ENCODE measurements at regions not wholly inside any gene's neighbourhood (a gene's known extent, or its start where the extent isn't known, plus 50 kb on each side); places are given as distances from the start of the nearest gene placed in this dataset.

DNA sequence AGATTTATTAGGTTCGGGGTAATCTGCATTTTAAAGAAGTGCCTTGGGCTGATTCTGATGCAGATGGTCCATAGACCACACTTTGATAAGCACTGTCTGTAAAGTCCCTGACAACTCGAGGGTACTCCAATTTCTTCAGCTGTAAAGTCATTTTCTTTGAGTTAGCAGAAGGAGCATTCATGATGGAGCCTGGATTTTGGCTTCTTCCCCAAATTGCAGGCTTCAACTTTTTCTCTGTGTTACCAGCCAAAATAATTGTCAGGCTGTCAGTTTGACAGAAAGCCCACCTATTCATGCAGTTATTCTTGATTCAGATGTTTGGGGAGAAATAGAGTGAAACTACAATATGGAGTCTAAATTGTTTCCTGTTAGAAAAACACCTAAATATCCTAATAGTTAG lies 66.0 kb downstream of the RPL37A start:
- intact Hi-C loops (cut with micrococcal nuclease; ENCODE audit: unreplicated experiment) (no loop called here), in situ Hi-C loops (cut with HindIII; ENCODE audit: low pct_unique_long_range_greater_than_20kb, low sequenced_read_pairs) (no loop called here)
- no peak for DNase-seq (ENCODE audit: low read depth, low spot score)
- Histone ChIP-seq H3K27me3 (ENCODE audit: control insufficient read depth, insufficient read depth, low read length) (no peaks in the 10 kb centered on the region), H3K4me3 (ENCODE audit: low read depth in 2 of 2, low read length in 2 of 2) (no peak overlapping the region), H3K4me1 (ENCODE audit: control insufficient read depth, insufficient read depth, low read length) (no peaks in the 10 kb centered on the region), H3K9me3 (ENCODE audit: control insufficient read depth, insufficient read depth, low read depth, low read length) (no peaks in the 10 kb centered on the region), H3K36me3 (ENCODE audit: control insufficient read depth, insufficient read depth, low read length) (no peaks in the 10 kb centered on the region), H3K27ac (ENCODE audit: low read length) (no peak overlapping the region)
- no TSS peak for BruUV-seq (replicated peaks)
- CTCF ChIA-PET: no interaction called here
- POLR2A ChIA-PET: no interaction called here
- no peak for ATAC-seq
- TF ChIP-seq TCF7L2 (IDR thresholded peaks at IDR 0.05; ENCODE audit: low read depth, low read length): no peak
- no peak for TF ChIP-seq POLR2AphosphoS5 (IDR thresholded peaks at IDR 0.05; ENCODE audit: low read depth, low read length)
- no peak for TF ChIP-seq CTCF (IDR thresholded peaks at IDR 0.05)
- TF ChIP-seq, protein P1, sequence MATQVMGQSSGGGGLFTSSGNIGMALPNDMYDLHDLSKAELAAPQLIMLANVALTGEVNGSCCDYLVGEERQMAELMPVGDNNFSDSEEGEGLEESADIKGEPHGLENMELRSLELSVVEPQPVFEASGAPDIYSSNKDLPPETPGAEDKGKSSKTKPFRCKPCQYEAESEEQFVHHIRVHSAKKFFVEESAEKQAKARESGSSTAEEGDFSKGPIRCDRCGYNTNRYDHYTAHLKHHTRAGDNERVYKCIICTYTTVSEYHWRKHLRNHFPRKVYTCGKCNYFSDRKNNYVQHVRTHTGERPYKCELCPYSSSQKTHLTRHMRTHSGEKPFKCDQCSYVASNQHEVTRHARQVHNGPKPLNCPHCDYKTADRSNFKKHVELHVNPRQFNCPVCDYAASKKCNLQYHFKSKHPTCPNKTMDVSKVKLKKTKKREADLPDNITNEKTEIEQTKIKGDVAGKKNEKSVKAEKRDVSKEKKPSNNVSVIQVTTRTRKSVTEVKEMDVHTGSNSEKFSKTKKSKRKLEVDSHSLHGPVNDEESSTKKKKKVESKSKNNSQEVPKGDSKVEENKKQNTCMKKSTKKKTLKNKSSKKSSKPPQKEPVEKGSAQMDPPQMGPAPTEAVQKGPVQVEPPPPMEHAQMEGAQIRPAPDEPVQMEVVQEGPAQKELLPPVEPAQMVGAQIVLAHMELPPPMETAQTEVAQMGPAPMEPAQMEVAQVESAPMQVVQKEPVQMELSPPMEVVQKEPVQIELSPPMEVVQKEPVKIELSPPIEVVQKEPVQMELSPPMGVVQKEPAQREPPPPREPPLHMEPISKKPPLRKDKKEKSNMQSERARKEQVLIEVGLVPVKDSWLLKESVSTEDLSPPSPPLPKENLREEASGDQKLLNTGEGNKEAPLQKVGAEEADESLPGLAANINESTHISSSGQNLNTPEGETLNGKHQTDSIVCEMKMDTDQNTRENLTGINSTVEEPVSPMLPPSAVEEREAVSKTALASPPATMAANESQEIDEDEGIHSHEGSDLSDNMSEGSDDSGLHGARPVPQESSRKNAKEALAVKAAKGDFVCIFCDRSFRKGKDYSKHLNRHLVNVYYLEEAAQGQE (IDR thresholded peaks at IDR 0.05; ENCODE audit: insufficient read depth in 1 of 2, low read depth in 2 of 2, low read length in 1 of 2): no peak

DNA sequence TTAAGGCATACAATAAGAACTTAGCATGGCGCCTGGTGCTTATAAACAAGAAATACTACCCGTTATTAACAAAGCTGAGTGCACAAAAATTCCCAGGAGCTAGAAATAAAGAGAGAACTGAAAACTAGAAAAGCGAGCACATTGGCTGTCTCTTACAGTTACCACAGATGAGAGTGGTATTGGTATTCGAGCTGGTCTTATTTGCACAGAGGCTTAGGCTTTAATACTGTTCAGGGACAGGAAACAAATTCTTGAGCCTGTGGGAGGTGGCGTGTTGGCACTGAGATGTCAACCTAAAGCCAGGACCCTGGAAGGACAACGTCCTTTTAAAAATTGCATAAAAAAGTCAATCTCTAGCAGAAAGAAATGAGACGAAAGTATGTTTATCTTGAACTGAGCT lies 67.3 kb upstream of the IGFBP2 start:
- no peak for DNase-seq (ENCODE audit: low read depth, low spot score)
- CTCF ChIA-PET: no interaction called here
- TF ChIP-seq CTCF (IDR thresholded peaks at IDR 0.05): no peak
- TF ChIP-seq TCF7L2 (IDR thresholded peaks at IDR 0.05; ENCODE audit: low read depth, low read length): no peak
- TF ChIP-seq POLR2AphosphoS5 (IDR thresholded peaks at IDR 0.05; ENCODE audit: low read depth, low read length): no peak
- no peak for TF ChIP-seq SIN3A (IDR thresholded peaks at IDR 0.05; ENCODE audit: borderline replicate concordance, insufficient read depth, low read depth, low read length)
- TF ChIP-seq, protein P1 (IDR thresholded peaks at IDR 0.05; ENCODE audit: insufficient read depth in 1 of 2, low read depth in 2 of 2, low read length in 1 of 2): no peak
- Histone ChIP-seq H3K9me3 (ENCODE audit: control insufficient read depth, insufficient read depth, low read depth, low read length) (no peaks in the 10 kb centered on the region), H3K4me1 (ENCODE audit: control insufficient read depth, insufficient read depth, low read length) (no peaks in the 10 kb centered on the region), H3K4me3 (ENCODE audit: low read depth in 2 of 2, low read length in 2 of 2) (no peak overlapping the region), H3K27me3 (ENCODE audit: control insufficient read depth, insufficient read depth, low read length) (no peaks in the 10 kb centered on the region), H3K36me3 (ENCODE audit: control insufficient read depth, insufficient read depth, low read length) (no peaks in the 10 kb centered on the region), H3K27ac (ENCODE audit: low read length) (no peak overlapping the region)
- POLR2A ChIA-PET: no interaction called here
- intact Hi-C loops (cut with micrococcal nuclease; ENCODE audit: unreplicated experiment) (no loop called here), in situ Hi-C loops (cut with HindIII; ENCODE audit: low pct_unique_long_range_greater_than_20kb, low sequenced_read_pairs) (no loop called here)
- ATAC-seq: no peak
- BruUV-seq (replicated peaks): no TSS peak
